Superior temporal gyrus (tissue), 1 donor: ENCODE measurements at regions not wholly inside any gene's neighbourhood (a gene's known extent, or its start where the extent isn't known, plus 50 kb on each side); places are given as distances from the start of the nearest gene placed in this dataset.
A peak's percentile ranks its signal among the peaks of the same experiment; 100 is the strongest.
"Not testable (repeated sequence)": the region's sequence is repeated elsewhere in the genome, so short reads cannot be mapped to it uniquely, and the experiment has no call there.

Experiments
- DNase-seq: peaks from one replicate; pipeline ENCODE4 v3.0.0-alpha.2; 2016; ENCODE audit errors: extremely low spot score

DNA sequence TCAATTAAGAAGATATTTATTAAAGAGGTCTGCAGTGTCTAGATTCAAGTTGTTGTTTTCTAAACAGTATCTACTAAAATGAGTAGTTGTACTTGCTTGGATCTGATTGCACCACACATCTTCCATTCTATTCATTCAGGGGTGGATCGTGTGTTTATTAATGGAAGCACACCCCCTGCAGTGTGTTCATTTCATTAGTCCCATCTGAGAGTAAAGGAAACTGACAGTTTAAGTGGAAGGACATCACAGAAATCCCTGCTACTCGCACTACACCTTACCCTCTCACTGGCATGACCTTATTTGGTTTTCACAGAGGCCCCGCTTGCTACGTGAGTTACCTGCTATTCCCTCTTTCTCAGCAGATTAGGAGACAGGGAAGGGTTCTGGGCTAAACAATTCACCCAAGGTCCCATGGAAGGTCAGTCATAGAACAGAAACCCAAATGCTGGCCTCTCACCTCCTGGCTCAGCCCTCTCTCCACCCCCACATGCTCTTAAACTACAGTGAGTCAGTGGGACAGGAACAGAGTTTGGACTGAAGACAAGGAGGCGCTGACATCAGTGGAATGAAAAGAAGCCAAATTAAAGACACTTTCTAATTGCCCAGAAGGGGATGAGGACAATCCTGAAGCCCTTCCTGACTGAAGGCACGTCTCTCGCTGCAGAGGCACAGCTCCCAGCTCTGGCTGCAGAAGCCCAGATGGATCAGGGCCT, 369.2 kb upstream of the NRP1 start:
- no peak for DNase-seq

DNA sequence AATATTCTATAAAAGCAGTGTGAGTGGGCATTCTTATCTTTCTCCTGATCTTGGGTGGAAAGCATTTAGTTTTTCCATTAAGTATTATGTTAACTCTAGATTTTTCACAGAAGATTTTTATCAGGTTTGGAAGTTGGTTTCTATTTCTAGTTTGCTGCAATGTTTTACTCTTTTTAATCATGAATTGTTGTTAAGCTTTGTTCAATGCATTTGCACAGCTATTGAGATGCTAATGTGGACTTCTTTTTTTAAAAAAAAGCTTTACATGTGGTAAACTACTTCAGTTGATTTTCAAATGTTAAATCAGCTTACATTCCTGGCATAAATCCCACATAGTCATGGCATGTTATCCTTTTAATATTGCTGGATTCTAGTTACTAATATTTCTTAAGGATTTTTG, 363.6 kb upstream of the NRP1 start:
- no peak for DNase-seq

DNA sequence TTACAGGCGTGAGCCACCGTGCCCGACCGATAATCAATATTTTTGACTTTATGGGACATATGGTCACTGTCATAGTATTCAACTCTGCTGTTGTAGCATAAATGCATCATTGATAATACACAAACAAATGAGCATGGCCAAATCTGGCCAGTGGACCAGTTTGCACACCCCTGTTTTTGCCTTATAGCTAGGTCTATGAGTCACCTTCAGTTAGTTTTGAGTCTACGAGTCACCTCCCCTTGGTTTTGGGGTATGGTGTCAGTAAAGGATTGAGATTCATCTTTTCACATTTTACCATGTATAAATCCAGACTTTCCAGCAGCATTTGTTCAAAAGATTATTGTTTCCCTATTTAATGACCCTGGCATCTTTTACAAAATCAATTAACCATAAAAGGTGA, 362.5 kb upstream of the NRP1 start:
- no peak for DNase-seq

DNA sequence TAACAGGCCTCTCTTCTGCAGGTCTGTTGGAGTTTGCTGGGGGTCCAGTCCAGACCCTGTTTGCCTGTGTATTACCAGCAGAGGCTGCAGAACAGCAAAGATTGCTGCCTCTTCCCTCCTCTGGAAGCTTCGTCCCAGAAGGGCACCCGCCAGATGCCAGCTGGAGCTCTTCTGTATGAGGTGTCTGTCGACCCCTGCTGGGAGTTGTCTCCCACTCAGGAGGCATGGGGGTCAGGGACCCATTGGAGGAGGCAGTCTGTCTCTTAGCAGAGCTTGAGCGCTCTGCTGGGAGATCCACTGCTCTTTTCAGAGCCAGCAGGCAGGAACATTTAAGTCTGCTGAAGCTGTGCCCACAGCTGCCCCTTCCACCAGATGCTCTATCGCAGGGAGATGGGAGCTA, 361.1 kb upstream of the NRP1 start:
- no peak for DNase-seq

DNA sequence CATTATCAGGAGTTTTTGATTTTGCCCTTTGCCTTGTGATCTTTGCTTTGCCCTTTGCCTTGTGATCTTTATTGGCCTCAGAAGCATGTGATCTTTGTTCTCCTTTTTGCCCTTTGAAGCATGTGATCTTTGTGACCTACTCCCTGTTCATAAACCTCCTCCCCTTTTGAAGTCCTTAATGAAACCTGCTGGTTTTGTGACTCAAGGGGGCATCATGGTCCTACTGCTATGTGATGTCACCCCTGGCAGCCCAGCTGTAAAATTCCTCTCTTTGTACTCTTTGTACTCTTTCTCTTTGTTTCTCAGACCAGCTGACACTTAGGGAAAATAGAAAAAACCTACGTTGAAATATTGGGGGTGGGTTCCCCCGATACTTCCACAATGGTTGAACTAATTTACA, 356.1 kb upstream of the NRP1 start:
- DNase-seq = not testable (repeated sequence)

DNA sequence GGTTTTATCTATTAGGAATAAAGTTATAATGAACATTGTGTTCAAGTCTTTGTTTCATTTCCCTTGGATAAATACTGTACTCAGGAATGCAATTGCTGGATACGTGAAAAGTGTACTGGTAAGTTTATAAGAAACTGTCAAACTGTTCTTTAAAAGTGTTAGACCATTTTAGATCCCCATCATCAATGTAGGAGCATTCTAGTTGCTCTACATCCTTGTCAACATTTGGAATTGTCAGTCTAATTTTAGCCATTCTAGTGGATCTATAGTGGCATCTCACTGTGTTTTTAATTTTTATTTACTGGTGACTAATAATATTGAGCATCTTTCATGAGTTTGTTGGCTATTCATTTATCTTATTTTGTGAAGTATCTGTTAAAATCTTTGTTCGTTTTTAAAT, 354.0 kb upstream of the NRP1 start:
- DNase-seq = no peak

DNA sequence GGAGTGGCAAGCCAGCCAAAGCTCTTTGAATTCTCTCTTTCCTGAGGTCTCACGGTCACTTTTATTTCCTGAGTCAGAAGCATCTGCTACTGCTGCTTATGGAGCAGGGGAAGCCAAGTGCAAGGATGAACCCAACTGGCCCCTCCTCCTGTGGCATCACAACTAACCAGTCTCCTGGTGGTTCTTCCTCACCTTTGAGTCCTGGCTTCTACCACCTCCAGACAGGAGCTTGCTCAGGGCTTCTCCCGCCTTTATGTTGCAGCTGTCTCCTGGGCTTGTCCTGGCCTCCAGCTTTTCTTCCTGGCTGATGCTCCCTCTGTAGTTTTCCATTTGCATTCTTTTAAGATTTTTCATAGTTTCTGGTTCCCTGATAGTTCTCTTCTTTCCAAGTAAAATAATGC, 349.7 kb upstream of the NRP1 start:
- DNase-seq = no peak

DNA sequence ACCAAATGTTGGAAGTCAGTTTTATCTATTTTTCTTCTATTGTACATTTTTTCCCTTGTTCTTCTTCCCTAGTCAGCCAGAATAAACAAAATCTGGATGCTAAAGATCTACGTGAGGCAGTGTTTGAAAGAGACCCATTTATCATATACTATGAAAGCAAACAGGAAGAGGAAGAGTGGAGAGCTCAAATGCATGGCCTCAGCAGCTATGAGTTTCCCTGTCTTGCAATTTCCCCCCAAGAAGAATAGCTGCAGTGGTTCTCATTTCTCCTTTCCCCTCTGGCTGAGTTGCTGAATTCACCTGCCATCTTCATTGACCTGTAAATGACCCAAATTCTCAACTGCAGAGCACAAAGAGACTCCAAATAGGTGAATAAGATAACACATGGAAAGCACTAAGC, 347.1 kb upstream of the NRP1 start:
- no peak for DNase-seq

DNA sequence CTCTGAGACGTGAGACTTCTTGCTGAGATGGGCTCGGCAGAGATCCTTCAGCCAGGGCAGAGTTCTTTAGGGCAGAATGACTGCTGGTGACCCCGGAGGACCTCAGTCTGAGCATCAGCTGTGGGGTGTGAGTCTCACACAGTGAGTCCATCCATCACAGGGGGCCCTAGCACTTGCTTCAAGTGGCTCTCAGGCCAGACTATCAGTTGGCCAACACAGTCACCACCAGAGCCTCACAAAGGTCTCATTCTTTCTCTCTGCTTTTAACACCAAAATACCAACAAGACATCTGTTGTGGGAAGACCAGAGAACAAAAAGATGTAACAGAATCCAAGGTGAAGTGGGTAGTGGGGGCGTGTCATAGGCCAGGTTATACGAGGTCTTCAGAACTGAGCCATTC, 345.6 kb upstream of the NRP1 start:
- no peak for DNase-seq

DNA sequence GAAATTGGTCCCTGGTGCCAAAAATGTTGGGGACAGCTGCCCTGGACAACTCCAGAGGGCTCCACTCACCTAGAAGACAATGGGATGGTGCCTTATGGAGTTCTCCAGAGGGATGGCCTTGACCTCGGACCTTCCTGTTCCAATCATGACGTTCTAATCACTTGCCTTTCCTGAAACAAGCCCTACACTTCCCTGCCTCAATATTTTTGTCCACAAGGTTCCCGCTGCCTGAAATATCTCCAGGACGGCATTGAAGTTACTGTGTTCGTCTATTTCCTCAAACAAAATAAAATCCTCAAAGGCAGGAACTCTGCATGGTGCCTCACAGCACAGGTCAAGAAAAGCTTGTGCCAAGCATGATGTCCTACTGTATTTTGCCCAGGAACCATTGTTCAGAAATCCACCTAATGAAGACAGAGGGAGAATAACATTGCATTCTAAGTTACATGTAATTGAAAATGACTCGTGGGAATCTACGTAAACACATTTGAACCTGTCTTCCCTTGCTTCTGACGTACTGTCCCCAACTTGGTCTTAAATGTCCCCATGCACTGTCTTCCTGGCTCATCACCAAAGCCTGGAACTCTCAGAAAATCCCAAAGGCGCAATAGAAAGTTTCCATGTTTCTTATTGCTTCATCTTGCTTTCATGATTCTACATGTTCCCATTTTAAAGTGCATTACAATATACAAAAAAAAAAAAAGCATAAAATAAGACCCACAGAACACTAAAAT, 342.3 kb upstream of the NRP1 start:
- no peak for DNase-seq

DNA sequence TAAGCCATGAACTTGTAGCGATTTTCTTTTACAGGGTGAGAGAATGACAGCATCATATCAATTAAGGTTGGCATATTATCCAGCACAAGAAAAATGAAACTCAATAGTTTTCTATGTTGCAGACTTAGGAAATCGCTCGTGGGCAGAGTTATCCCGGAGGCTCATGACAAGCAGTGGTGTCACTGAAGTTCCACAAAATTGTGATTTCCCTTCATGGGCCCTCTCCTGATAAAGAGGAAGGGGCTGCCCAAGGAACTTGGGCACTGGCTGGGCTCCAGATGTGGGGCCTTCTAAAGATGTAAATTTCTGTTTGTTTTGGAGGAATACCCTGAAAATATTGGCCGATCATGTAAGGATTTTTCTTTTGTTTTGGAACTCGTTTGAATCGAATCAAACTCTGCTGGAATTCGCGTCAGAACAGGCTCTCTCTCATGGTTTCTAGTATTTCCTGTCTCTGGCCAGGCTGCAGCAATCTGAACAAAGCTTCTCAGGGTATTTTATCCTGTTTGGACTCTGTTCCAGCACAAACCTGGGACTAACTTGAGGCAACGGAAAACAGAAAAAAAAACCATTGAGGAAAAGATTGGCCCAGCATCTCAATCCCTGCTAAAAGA, 340.6 kb upstream of the NRP1 start:
- DNase-seq = no peak

DNA sequence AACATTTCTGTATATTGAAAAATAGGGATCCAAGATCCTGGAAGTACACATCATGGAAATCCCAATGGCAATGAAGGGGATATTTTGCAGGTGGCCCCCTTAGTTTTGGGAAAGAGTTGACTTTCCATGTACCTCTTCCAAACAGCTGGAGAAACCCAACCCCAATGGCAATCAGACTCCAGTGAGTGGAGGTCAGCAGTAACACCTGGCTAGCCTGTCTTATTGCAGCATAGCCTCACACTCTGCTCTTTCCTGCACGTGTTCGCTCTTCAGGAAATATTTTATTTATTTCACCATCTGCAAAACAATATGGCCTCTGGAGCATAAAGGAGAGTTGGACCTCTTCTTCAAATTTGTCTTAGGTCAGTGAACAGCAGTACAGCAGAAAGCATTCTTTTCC, 340.0 kb upstream of the NRP1 start:
- no peak for DNase-seq

DNA sequence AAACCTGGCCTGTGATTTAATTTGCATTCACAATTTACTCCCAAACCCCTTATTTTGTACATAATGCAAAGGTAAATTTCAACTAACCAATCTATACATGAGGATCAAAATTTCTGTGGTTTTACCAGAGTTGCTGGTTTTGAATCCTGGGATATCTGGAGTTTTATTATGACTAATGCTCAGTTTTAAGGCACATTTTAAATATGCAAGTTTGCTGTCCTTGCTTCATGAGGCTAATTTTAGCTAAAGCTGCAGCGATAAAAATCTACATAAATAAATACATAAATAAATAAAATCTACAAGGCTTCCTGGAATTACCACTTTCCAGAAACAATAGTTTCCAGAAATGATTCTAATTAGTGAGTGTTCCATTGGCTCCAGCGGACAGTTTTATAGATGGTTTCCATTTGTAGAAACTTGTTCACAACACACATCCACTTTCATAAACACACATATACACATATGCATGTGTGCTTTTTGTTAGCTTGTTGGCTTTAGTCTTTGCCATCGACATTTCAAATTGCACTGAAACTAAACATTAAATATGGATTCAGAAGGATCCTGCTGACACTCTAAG, 339.5 kb upstream of the NRP1 start:
- no peak for DNase-seq

DNA sequence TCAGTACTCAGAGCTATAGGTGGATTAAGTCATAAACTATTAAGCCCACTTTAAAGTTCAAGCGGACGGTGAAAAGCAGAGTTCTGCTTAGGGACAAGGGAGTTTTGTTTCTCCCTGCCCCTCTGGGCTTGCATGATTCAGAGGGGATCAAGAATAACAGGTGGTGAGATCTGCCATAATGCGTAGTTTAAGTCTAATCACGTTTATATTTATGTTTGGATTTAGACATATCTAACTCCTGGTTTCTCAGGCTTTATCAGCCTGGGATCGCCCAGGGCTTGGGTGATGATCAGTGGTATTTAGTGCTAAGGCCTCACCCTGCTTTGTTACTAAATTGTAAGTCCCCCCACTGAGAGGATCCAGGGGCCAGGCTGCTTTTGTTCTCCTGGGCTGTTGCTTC, 335.4 kb upstream of the NRP1 start:
- no peak for DNase-seq

DNA sequence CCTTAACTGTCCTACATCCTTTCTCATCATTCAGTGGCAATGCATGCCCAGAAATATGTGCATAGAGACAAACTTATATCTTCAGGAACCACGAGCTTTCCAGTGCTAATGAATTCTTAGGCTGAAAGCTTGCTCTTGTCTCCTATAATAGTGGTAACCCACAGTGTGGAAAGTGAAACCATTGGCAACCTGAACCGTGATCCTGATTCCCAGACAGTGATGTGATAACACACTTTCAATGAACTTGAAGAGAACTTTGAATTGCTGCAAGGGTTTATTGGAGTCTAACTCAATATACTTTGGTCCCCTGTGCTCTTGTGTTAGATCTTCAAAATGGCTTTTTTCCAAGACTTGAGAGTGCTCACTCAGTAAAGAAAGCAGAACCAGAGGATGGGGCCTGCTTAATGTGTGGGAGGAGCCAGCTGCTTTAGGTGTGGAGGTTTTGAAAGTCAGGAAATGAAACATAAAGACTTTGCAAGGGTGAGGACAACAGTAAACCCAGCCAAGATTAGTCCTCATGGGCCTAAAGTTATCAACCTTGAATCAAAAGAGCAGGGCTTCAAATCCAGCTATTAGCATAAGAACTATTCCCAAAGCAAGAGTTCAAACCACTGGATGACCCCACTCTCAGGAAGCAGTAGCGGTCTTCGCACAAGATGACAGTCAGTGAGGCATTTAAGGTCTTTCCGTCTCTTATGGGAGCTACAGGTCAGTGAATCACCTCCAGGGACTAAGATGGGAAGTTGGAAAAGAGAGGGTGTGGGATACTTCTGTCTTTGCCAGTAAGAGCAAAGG, 332.4 kb upstream of the NRP1 start:
- no peak for DNase-seq

DNA sequence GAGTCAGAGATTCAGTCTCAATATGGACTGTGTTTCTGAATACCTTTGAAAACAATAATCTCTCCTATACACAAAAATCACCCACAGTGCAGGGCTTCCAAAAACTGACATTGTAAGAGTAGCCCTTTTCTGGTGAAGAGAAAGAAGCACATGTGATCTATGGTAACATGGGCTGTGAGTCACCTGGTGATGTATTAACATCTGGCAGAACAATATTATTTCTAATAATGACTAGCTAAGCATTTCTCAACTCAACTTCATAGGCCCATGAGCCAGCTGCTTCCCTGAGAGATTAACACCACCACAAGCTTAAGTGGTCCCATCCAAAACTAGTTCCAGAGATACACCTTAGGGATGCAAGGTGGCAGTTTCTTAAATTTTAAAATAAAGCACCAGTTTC, 331.0 kb upstream of the NRP1 start:
- no peak for DNase-seq

DNA sequence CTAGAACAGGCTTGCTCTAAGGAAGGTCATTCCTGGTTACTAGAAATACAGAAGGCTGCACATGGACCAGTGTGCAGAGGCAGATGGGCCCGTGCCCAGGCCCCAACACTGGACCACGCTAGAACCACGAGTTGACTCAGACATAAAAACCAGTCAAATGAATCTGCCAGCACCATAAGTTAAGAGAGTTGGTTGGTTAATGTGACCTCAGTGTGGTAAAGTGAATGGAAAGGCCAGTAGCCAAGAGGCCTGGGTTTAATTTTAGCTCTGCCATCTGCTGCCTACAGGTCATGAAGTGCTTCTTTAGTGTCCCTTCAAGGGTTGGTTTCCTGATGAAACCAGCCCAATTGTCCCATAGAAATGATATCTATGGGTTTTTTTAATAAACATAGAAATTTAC, 329.6 kb upstream of the NRP1 start:
- no peak for DNase-seq

DNA sequence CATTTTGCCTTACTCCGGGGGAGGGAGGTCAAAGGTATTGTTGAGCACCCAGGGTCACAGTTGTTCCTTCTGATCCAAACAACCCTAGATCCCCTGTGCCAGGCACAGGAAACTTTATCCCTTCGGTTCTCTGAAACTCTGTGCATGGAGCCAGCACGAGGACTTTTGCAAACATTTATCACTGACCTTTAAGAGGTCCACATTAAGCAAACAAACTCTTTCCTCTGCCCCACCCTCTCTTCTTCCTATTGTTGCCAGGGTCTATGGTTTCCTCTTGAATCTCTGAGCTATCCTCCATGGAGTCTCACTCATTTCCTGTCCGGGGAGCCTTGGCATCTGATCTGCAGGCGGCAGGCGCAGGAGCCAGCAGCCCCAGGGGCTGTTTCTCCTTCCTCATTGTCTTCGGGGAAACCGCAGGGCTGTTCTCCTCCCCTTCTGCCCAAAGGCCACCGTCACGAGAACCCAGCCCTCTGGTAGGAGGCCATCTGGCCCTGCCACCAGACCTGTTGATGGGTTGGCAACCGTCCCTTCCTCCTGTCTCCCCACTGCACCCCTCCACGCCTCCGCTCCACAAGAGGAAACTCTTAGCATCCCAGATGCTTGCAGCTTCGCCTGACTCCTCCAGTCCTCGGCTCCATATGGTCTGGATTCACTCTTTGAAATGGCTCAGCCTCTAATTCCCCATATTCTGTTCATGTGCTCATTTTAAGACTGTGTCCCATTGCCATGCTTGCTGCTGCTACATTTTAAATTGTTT, 327.3 kb upstream of the NRP1 start:
- DNase-seq = peak; percentile 50

DNA sequence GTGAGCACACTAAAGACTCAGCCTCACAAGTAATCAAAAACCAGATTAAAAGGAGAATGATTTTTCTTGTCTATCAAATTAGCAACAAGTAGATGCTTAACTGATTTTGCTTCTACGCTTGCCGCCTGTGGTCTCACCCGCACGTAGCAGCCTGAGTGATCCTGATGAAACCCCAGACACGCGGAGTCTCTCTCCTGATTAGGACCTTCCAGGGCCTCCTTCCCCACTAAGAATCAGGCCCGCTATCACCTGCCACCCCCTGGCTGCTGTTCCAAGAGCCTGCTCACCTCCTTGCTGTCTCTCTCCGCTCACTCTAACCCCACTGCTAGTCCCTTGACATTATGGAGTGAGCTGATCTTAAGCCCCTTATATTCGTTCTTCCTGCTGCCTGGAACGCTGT, 325.9 kb upstream of the NRP1 start:
- DNase-seq = no peak

DNA sequence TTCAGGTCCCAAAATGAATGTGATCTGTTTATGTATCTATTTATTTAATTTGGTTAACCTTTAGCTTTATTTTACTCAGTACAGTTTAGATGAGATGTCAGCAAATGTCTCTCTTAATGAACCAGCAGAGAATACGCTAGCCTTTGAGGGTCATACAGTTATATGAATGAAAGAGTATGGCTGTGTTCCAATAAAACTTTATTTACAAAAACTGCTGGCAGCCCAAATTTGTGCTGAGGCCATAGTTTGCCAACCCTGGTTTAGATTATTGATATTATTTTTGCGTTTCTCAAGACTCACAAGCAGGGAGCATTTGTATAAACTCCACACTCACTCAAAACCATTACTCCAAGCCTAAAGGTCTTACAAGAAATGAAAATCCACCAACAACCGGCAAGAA, 323.4 kb upstream of the NRP1 start:
- DNase-seq = no peak

DNA sequence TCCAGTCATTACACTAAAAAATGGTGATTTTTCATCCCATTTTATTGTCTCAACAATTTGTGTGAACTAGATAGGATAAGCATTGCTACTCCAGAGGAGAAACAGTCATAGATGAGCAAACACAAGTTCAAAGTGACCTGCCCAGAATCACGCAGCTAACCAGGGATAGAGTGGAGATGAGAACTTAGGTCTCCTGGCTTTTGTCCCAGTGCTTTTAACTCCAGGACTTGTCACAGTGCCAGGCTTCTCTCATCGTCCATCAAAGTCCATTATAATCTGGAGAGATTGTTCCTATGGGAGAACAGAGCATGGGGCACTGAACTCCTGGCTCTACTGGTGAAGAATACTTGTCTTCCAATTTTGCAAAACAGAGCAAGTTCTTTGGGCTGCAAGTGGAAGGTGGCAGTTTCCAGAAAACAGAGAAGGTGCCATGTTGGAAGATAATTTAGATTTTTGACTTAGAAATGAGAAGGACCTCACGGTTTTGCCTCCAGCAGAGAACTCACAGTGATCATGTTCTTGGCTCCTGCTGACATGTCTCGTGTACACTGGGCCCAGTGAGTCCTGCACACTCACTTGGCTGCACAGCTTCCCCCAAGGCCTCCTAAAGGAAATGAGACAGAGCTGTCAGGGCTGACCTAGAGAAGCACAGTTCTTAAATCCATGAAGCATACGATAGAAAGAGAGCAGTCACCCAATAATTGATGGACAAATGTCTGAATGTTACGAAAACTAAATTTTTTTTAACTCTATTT, 322.9 kb upstream of the NRP1 start:
- DNase-seq = no peak
